H4 (cell line): ENCODE measurements at regions not wholly inside any gene's neighbourhood (a gene's known extent, or its start where the extent isn't known, plus 50 kb on each side); places are given as distances from the start of the nearest gene placed in this dataset.

Experiments
- DNase-seq: peaks from one replicate; pipeline ENCODE4 v3.0.0-alpha.2; 2015; ENCODE audit warnings: low spot score

- DNase-seq: peak; percentile 6
These were observed 160.4 kb downstream of the NUP35 start for GRCh38 chr2:183284606-183285005.

- DNase-seq: no peak
These were observed 167.2 kb downstream of the NUP35 start for GRCh38 chr2:183291436-183291835.

- no peak for DNase-seq
These were observed 167.8 kb downstream of the NUP35 start for GRCh38 chr2:183292028-183292427.

GRCh38 chr2:183339311-183339710 lies 215.1 kb downstream of the NUP35 start:
- no peak for DNase-seq

- no peak for DNase-seq
These were observed 216.8 kb downstream of the NUP35 start for GRCh38 chr2:183341057-183341456.

GRCh38 chr2:183347969-183348368 lies 223.7 kb downstream of the NUP35 start:
- DNase-seq: no peak

- DNase-seq: no peak
These were observed 224.2 kb downstream of the NUP35 start for GRCh38 chr2:183348492-183348891.

GRCh38 chr2:183349091-183349490 lies 224.8 kb downstream of the NUP35 start:
- no peak for DNase-seq

GRCh38 chr2:183359867-183360266 lies 235.6 kb downstream of the NUP35 start:
- DNase-seq: no peak

- no peak for DNase-seq
These were observed 247.3 kb downstream of the NUP35 start for GRCh38 chr2:183371545-183371944.

GRCh38 chr2:183375821-183376220 lies 251.6 kb downstream of the NUP35 start:
- no peak for DNase-seq

GRCh38 chr2:183383854-183384253 lies 259.6 kb downstream of the NUP35 start:
- DNase-seq: no peak

- DNase-seq: no peak
These were observed 265.4 kb downstream of the NUP35 start for GRCh38 chr2:183389546-183390080.

GRCh38 chr2:183390109-183390508 lies 265.9 kb downstream of the NUP35 start:
- no peak for DNase-seq

GRCh38 chr2:183404392-183404791 lies 280.1 kb downstream of the NUP35 start:
- no peak for DNase-seq

GRCh38 chr2:183408562-183408961 lies 284.3 kb downstream of the NUP35 start:
- DNase-seq: no peak

- DNase-seq: no peak
These were observed 285.4 kb downstream of the NUP35 start for GRCh38 chr2:183409662-183410061.

GRCh38 chr2:183416753-183417152 lies 292.5 kb downstream of the NUP35 start:
- no peak for DNase-seq

- DNase-seq: no peak
These were observed 302.6 kb downstream of the NUP35 start for GRCh38 chr2:183426825-183427224.

- no peak for DNase-seq
These were observed 303.3 kb downstream of the NUP35 start for GRCh38 chr2:183427558-183427957.

GRCh38 chr2:183428881-183429280 lies 304.6 kb downstream of the NUP35 start:
- DNase-seq: no peak

GRCh38 chr2:183438541-183438940 lies 314.3 kb downstream of the NUP35 start:
- no peak for DNase-seq

GRCh38 chr2:183455056-183455455 lies 330.8 kb downstream of the NUP35 start:
- DNase-seq: no peak

GRCh38 chr2:183456177-183456576 lies 331.9 kb downstream of the NUP35 start:
- DNase-seq: no peak

GRCh38 chr2:183458460-183458859 lies 334.2 kb downstream of the NUP35 start:
- no peak for DNase-seq
